ENCODE measurements at regions not wholly inside any gene's neighbourhood (a gene's known extent, or its start where the extent isn't known, plus 50 kb on each side); places are given as distances from the start of the nearest gene placed in this dataset.

GRCh38 chr11:129596351-129596750, 219.3 kb upstream of the TMEM45B start:
- H3K4me3 ChIP-seq (ENCODE audit: low read depth, low read length): no peak overlapping the region
- DNase-seq (ENCODE audit: low read depth): no peak
- TF ChIP-seq CTCF (IDR thresholded peaks at IDR 0.05; ENCODE audit: low read depth, low read length, missing control alignments): no peak

GRCh38 chr11:129598378-129598777, 217.3 kb upstream of the TMEM45B start:
- TF ChIP-seq CTCF (IDR thresholded peaks at IDR 0.05; ENCODE audit: low read depth, low read length, missing control alignments): no peak
- no peak overlapping the region for H3K4me3 ChIP-seq (ENCODE audit: low read depth, low read length)
- DNase-seq (ENCODE audit: low read depth): no peak

GRCh38 chr11:129605815-129606214, 209.8 kb upstream of the TMEM45B start:
- TF ChIP-seq CTCF (IDR thresholded peaks at IDR 0.05; ENCODE audit: low read depth, low read length, missing control alignments): no peak
- DNase-seq (ENCODE audit: low read depth): no peak
- no peak overlapping the region for H3K4me3 ChIP-seq (ENCODE audit: low read depth, low read length)

GRCh38 chr11:129608711-129609110, 206.9 kb upstream of the TMEM45B start:
- TF ChIP-seq CTCF (IDR thresholded peaks at IDR 0.05; ENCODE audit: low read depth, low read length, missing control alignments): no peak
- no peak for DNase-seq (ENCODE audit: low read depth)

GRCh38 chr11:129610125-129610524, 205.5 kb upstream of the TMEM45B start:
- no peak for DNase-seq (ENCODE audit: low read depth)
- no peak overlapping the region for H3K4me3 ChIP-seq (ENCODE audit: low read depth, low read length)

More at GRCh38 chr11:129608711-129609110, 206.9 kb upstream of the TMEM45B start:
- H3K4me3 ChIP-seq (ENCODE audit: low read depth, low read length): no peak overlapping the region

GRCh38 chr11:129610545-129610944, 205.1 kb upstream of the TMEM45B start:
- H3K4me3 ChIP-seq (ENCODE audit: low read depth, low read length): no peak overlapping the region
- TF ChIP-seq CTCF (IDR thresholded peaks at IDR 0.05; ENCODE audit: low read depth, low read length, missing control alignments): no peak
- no peak for DNase-seq (ENCODE audit: low read depth)

More at GRCh38 chr11:129610125-129610524, 205.5 kb upstream of the TMEM45B start:
- TF ChIP-seq CTCF (IDR thresholded peaks at IDR 0.05; ENCODE audit: low read depth, low read length, missing control alignments): no peak

GRCh38 chr11:129611661-129612446, 203.8 kb upstream of the TMEM45B start:
- no peak for TF ChIP-seq CTCF (IDR thresholded peaks at IDR 0.05; ENCODE audit: low read depth, low read length, missing control alignments)
- no peak overlapping the region for H3K4me3 ChIP-seq (ENCODE audit: low read depth, low read length)
- DNase-seq (ENCODE audit: low read depth): no peak
